HEK293 (cell line): ENCODE measurements at regions not wholly inside any gene's neighbourhood (a gene's known extent, or its start where the extent isn't known, plus 50 kb on each side); places are given as distances from the start of the nearest gene placed in this dataset.

Experiments used
- BCL11B ChIP-seq: fragments of 450-650 bp; formaldehyde crosslinking; IDR thresholded peaks from 2 replicates; pipeline ENCODE4 v1.5.1; 2016; ENCODE audit warnings: low read depth, missing biosample characterization, missing genetic modification characterization
- CTCF ChIP-seq: fragments of 450-650 bp; formaldehyde crosslinking; IDR thresholded peaks from 2 replicates; pipeline ENCODE4 v1.5.1; 2016; ENCODE audit warnings: missing biosample characterization, missing genetic modification characterization
- TSHZ1 ChIP-seq: fragments of 450-650 bp; formaldehyde crosslinking; IDR thresholded peaks from 2 replicates; pipeline ENCODE4 v1.5.1; 2016; ENCODE audit warnings: missing biosample characterization, missing genetic modification characterization, borderline replicate concordance
- ZNF112 ChIP-seq: fragments of 450-650 bp; formaldehyde crosslinking; IDR thresholded peaks from 2 replicates; pipeline ENCODE4 v1.5.0; 2017; ENCODE audit warnings: missing biosample characterization, missing genetic modification characterization
- ZNF133 ChIP-seq: fragments of 450-650 bp; formaldehyde crosslinking; IDR thresholded peaks from 2 replicates; pipeline ENCODE4 v1.5.1; 2016; ENCODE audit warnings: missing biosample characterization, missing genetic modification characterization
- ZNF530 ChIP-seq: fragments of 450-650 bp; formaldehyde crosslinking; IDR thresholded peaks from 2 replicates; pipeline ENCODE4 v1.5.1; 2016; ENCODE audit warnings: low read depth, missing biosample characterization, missing genetic modification characterization
- ZNF785 ChIP-seq: fragments of 450-650 bp; formaldehyde crosslinking; IDR thresholded peaks from 2 replicates; pipeline ENCODE4 v1.5.1; 2016; ENCODE audit warnings: missing biosample characterization, missing genetic modification characterization

GRCh38 chr5:159459951-159460538 is 129.8 kb upstream of the IL12B start:
- no peak for TF ChIP-seq CTCF (tag by site-specific recombination)
- no peak for TF ChIP-seq ZNF785 (tag by site-specific recombination)
- no peak for TF ChIP-seq ZNF112 (tag by site-specific recombination)
- TF ChIP-seq BCL11B (tag by site-specific recombination) = no peak
- TF ChIP-seq ZNF530 = no peak
- no peak for TF ChIP-seq TSHZ1
- no peak for TF ChIP-seq ZNF133 (tag by site-specific recombination)
